ENCODE measurements at regions not wholly inside any gene's neighbourhood (a gene's known extent, or its start where the extent isn't known, plus 50 kb on each side); places are given as distances from the start of the nearest gene placed in this dataset.

- no peak for TF ChIP-seq CTCF (conservative IDR thresholded peaks at IDR 0.05; ENCODE audit: low read length)
- no peak for TF ChIP-seq EZH2phosphoT487 (IDR thresholded peaks at IDR 0.05; ENCODE audit: borderline replicate concordance, low read depth, low read length)
These were observed 179.6 kb upstream of the NUDT4 start for GRCh38 chr12:93198086-93198485.

Measured in OCI-LY7 (cell line).